ENCODE measurements at regions not wholly inside any gene's neighbourhood (a gene's known extent, or its start where the extent isn't known, plus 50 kb on each side); places are given as distances from the start of the nearest gene placed in this dataset.

GRCh38 chr1:191405417-191405816 lies 752.8 kb upstream of the RGS18 start:
- TF ChIP-seq MAX (IDR thresholded peaks at IDR 0.05; ENCODE audit: low read depth, low read length) (no peak), TAF1 (IDR thresholded peaks at IDR 0.05; ENCODE audit: borderline replicate concordance, low read depth, low read length) (no peak), CTCF (IDR thresholded peaks at IDR 0.05 in 2 of 3, conservative IDR thresholded peaks at IDR 0.05 in 1 of 3; ENCODE audit: control insufficient read depth in 2 of 3, extremely low read depth in 1 of 3, insufficient read depth in 1 of 3, low read depth in 3 of 3, low read length in 3 of 3) (no peak), RELB (IDR thresholded peaks at IDR 0.05; ENCODE audit: low read depth) (no peak), ZNF274 (IDR thresholded peaks at IDR 0.05; ENCODE audit: insufficient read depth, insufficient read length) (no peak), NFIC (IDR thresholded peaks at IDR 0.05; ENCODE audit: low read depth, low read length) (no peak), JUND (IDR thresholded peaks at IDR 0.05; ENCODE audit: low read depth, low read length) (no peak), ESRRA (IDR thresholded peaks at IDR 0.05; ENCODE audit: low read length) (no peak), ATF2 (IDR thresholded peaks at IDR 0.05; ENCODE audit: low read length) (no peak)

Measured in GM12878 (cell line).